ENCODE measurements at regions not wholly inside any gene's neighbourhood (a gene's known extent, or its start where the extent isn't known, plus 50 kb on each side); places are given as distances from the start of the nearest gene placed in this dataset.
"Not testable (repeated sequence)": the region's sequence is repeated elsewhere in the genome, so short reads cannot be mapped to it uniquely, and the experiment has no call there.

DNA sequence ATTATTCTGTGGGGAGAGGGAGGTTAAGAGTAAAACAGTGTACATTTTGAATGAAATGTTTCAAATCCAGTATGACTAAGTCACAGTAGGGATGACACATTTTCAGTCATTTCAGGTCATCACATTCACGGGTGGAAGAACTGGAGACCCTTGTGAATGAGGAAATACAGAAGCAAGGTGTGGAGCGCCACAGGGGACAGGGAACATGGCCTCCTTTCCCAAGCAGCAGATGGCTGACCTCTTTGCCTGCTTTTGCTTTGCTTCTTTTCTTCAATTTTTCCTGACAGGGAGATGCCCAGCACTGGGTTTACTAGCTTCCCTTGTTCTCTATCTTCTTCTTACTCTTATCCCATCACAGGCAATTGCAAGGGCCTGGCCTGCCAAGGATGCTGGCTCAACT is 278.9 kb upstream of the DLGAP1 start:
- Histone ChIP-seq H3K9me3 (ENCODE audit: control insufficient read depth in 2 of 2, insufficient read depth in 1 of 2, low read length in 1 of 2) (no peaks in the 10 kb centered on the region), H3K27me3 (ENCODE audit: control insufficient read depth in 2 of 2, insufficient read depth in 1 of 2, low read length in 1 of 2) (no peaks in the 10 kb centered on the region), H3K36me3 (ENCODE audit: control insufficient read depth in 2 of 2, insufficient read depth in 2 of 2, low read length in 1 of 2) (no peaks in the 10 kb centered on the region), H3K4me1 (ENCODE audit: control insufficient read depth in 2 of 2, insufficient read depth in 2 of 2, low read length in 2 of 2) (no peaks in the 10 kb centered on the region), H3K4me3 (ENCODE audit: low read length in 2 of 2) (no peak overlapping the region), H3K27ac (ENCODE audit: low read depth in 1 of 2, low read length in 1 of 2) (no peak overlapping the region)
- WGBS: 91% methylated on average over 2 of the region's 2 CpGs
- DNase-seq (ENCODE audit: low read depth in 6 of 9, low spot score in 9 of 9): no peak

GRCh38 chr18:4721545-4721944 is 266.4 kb upstream of the DLGAP1 start:
- Histone ChIP-seq H3K4me1 (ENCODE audit: control insufficient read depth in 2 of 2, insufficient read depth in 2 of 2, low read length in 2 of 2) (no peaks in the 10 kb centered on the region), H3K36me3 (ENCODE audit: control insufficient read depth in 2 of 2, insufficient read depth in 2 of 2, low read length in 1 of 2) (no peaks in the 10 kb centered on the region), H3K9me3 (ENCODE audit: control insufficient read depth in 2 of 2, insufficient read depth in 1 of 2, low read length in 1 of 2) (no peaks in the 10 kb centered on the region), H3K4me3 (ENCODE audit: low read length in 2 of 2) (no peak overlapping the region), H3K27ac (ENCODE audit: low read depth in 1 of 2, low read length in 1 of 2) (no peak overlapping the region), H3K27me3 (ENCODE audit: control insufficient read depth in 2 of 2, insufficient read depth in 1 of 2, low read length in 1 of 2) (no peaks in the 10 kb centered on the region)
- 92% methylated on average over 3 of the region's 3 CpGs for WGBS
- DNase-seq (ENCODE audit: low read depth in 6 of 9, low spot score in 9 of 9): no peak

- H3K27ac ChIP-seq (ENCODE audit: low read depth in 1 of 2, low read length in 1 of 2): no peak overlapping the region
- no peak for DNase-seq (ENCODE audit: low read depth in 6 of 9, low spot score in 9 of 9)
- no peaks in the 10 kb centered on the region for H3K36me3 ChIP-seq (ENCODE audit: control insufficient read depth in 2 of 2, insufficient read depth in 2 of 2, low read length in 1 of 2)
- H3K9me3 ChIP-seq (ENCODE audit: control insufficient read depth in 2 of 2, insufficient read depth in 1 of 2, low read length in 1 of 2): no peaks in the 10 kb centered on the region
- H3K4me3 ChIP-seq (ENCODE audit: low read length in 2 of 2): no peak overlapping the region
- no peaks in the 10 kb centered on the region for H3K4me1 ChIP-seq (ENCODE audit: control insufficient read depth in 2 of 2, insufficient read depth in 2 of 2, low read length in 2 of 2)
- WGBS: 12% methylated on average over 2 of the region's 2 CpGs
- H3K27me3 ChIP-seq (ENCODE audit: control insufficient read depth in 2 of 2, insufficient read depth in 1 of 2, low read length in 1 of 2): no peaks in the 10 kb centered on the region
Observed at GRCh38 chr18:4720518-4720917, 265.4 kb upstream of the DLGAP1 start.

GRCh38 chr18:4705894-4706293 is 250.8 kb upstream of the DLGAP1 start:
- WGBS: 84% methylated on average over 1 of the region's 1 CpG

GRCh38 chr18:4704781-4705180 is 249.7 kb upstream of the DLGAP1 start:
- no peak overlapping the region for H3K27ac ChIP-seq (ENCODE audit: low read depth in 1 of 2, low read length in 1 of 2)
- no peaks in the 10 kb centered on the region for H3K9me3 ChIP-seq (ENCODE audit: control insufficient read depth in 2 of 2, insufficient read depth in 1 of 2, low read length in 1 of 2)
- no peaks in the 10 kb centered on the region for H3K4me1 ChIP-seq (ENCODE audit: control insufficient read depth in 2 of 2, insufficient read depth in 2 of 2, low read length in 2 of 2)
- 43% methylated on average over 3 of the region's 3 CpGs for WGBS
- no peaks in the 10 kb centered on the region for H3K27me3 ChIP-seq (ENCODE audit: control insufficient read depth in 2 of 2, insufficient read depth in 1 of 2, low read length in 1 of 2)
- no peaks in the 10 kb centered on the region for H3K36me3 ChIP-seq (ENCODE audit: control insufficient read depth in 2 of 2, insufficient read depth in 2 of 2, low read length in 1 of 2)
- no peak for DNase-seq (ENCODE audit: low read depth in 6 of 9, low spot score in 9 of 9)
- H3K4me3 ChIP-seq (ENCODE audit: low read length in 2 of 2): no peak overlapping the region

More at GRCh38 chr18:4705894-4706293, 250.8 kb upstream of the DLGAP1 start:
- Histone ChIP-seq H3K4me3 (ENCODE audit: low read length in 2 of 2) (no peak overlapping the region), H3K9me3 (ENCODE audit: control insufficient read depth in 2 of 2, insufficient read depth in 1 of 2, low read length in 1 of 2) (no peaks in the 10 kb centered on the region), H3K27ac (ENCODE audit: low read depth in 1 of 2, low read length in 1 of 2) (no peak overlapping the region), H3K36me3 (ENCODE audit: control insufficient read depth in 2 of 2, insufficient read depth in 2 of 2, low read length in 1 of 2) (no peaks in the 10 kb centered on the region), H3K4me1 (ENCODE audit: control insufficient read depth in 2 of 2, insufficient read depth in 2 of 2, low read length in 2 of 2) (no peaks in the 10 kb centered on the region), H3K27me3 (ENCODE audit: control insufficient read depth in 2 of 2, insufficient read depth in 1 of 2, low read length in 1 of 2) (no peaks in the 10 kb centered on the region)
- no peak for DNase-seq (ENCODE audit: low read depth in 6 of 9, low spot score in 9 of 9)

DNA sequence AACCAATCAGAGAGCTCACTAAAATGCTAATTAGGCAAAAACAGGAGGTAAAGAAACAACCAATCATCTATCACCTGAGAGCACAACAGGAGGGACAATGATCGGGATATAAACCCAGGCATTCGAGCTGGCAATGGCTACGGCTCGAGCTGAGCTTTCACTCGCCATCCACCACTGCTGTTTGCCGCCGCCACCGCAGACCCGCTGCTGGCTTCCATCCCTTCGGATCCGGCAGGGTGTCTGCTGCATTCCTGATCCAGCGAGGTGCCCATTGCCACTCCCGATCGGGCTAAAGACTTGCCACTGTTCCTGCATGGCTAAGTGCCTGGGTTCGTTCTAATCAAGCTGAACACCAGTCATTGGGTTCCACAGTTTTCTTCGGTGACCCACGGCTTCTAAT is 236.7 kb upstream of the DLGAP1 start:
- WGBS: 92% methylated on average over 17 of the region's 17 CpGs
- Histone ChIP-seq H3K27me3 (ENCODE audit: control insufficient read depth in 2 of 2, insufficient read depth in 1 of 2, low read length in 1 of 2) (no peaks in the 10 kb centered on the region), H3K9me3 (ENCODE audit: control insufficient read depth in 2 of 2, insufficient read depth in 1 of 2, low read length in 1 of 2) (peaks cover 0 to 13% of the 10 kb centered on the region in 2 donors), H3K4me3 (ENCODE audit: low read length in 2 of 2) (no peak overlapping the region), H3K27ac (ENCODE audit: low read depth in 1 of 2, low read length in 1 of 2) (no peak overlapping the region), H3K36me3 (ENCODE audit: control insufficient read depth in 2 of 2, insufficient read depth in 2 of 2, low read length in 1 of 2) (no peaks in the 10 kb centered on the region), H3K4me1 (ENCODE audit: control insufficient read depth in 2 of 2, insufficient read depth in 2 of 2, low read length in 2 of 2) (no peaks in the 10 kb centered on the region)
- no peak for DNase-seq (ENCODE audit: low read depth in 6 of 9, low spot score in 9 of 9)

DNA sequence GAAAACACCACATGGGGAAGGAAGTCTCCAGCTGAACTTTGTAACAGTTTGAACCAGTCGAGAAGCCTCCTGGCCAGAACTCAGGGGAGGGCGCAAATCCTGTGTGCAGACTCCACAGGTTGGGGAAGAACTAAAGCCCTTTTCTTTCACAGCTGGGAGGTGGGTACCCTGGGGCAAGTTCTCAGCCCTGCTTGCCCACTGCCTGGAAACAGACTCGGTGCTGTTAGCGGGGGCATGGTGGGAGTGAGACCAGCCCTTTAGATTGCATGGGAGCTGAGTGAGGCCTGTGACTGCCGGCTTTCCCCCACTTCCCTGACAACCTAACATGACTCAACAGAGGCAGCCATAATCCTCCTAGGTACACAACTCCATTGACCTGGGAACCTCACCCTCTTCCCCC is 223.6 kb upstream of the DLGAP1 start:
- not testable (repeated sequence) for H3K27me3 ChIP-seq (ENCODE audit: control insufficient read depth in 2 of 2, insufficient read depth in 1 of 2, low read length in 1 of 2); DNase-seq (ENCODE audit: low read depth in 6 of 9, low spot score in 9 of 9); H3K36me3 ChIP-seq (ENCODE audit: control insufficient read depth in 2 of 2, insufficient read depth in 2 of 2, low read length in 1 of 2); H3K4me1 ChIP-seq (ENCODE audit: control insufficient read depth in 2 of 2, insufficient read depth in 2 of 2, low read length in 2 of 2); H3K27ac ChIP-seq (ENCODE audit: low read depth in 1 of 2, low read length in 1 of 2); H3K4me3 ChIP-seq (ENCODE audit: low read length in 2 of 2)
- peaks cover 1 to 22% of the 10 kb centered on the region in 2 donors for H3K9me3 ChIP-seq (ENCODE audit: control insufficient read depth in 2 of 2, insufficient read depth in 1 of 2, low read length in 1 of 2)
- 91% methylated on average over 5 of the region's 5 CpGs for WGBS

DNA sequence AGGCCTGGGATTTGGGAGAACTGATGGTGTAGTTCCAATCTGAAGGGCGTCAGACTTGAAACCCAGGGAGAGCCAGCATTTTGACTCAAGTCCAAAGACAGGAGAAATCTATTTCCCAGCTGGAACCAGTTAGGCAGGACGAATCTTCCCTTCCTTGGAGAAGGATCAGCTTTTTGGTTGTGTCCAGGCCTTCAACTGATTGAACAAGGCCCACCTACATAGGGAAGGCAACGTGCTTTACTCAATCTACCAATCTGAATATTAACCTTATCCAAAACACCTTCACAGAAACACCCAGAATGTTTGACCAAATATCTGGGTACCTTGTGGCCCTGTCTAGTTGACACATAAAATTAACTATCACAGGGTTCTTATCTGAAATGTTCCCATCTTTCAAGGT is 221.9 kb upstream of the DLGAP1 start:
- 75% methylated on average over 3 of the region's 3 CpGs for WGBS
- peaks cover 1 to 17% of the 10 kb centered on the region in 2 donors for H3K9me3 ChIP-seq (ENCODE audit: control insufficient read depth in 2 of 2, insufficient read depth in 1 of 2, low read length in 1 of 2)
- H3K4me1 ChIP-seq (ENCODE audit: control insufficient read depth in 2 of 2, insufficient read depth in 2 of 2, low read length in 2 of 2): no peaks in the 10 kb centered on the region
- no peak overlapping the region for H3K27ac ChIP-seq (ENCODE audit: low read depth in 1 of 2, low read length in 1 of 2)
- H3K27me3 ChIP-seq (ENCODE audit: control insufficient read depth in 2 of 2, insufficient read depth in 1 of 2, low read length in 1 of 2): no peaks in the 10 kb centered on the region
- H3K4me3 ChIP-seq (ENCODE audit: low read length in 2 of 2): no peak overlapping the region
- no peaks in the 10 kb centered on the region for H3K36me3 ChIP-seq (ENCODE audit: control insufficient read depth in 2 of 2, insufficient read depth in 2 of 2, low read length in 1 of 2)
- no peak for DNase-seq (ENCODE audit: low read depth in 6 of 9, low spot score in 9 of 9)

DNA sequence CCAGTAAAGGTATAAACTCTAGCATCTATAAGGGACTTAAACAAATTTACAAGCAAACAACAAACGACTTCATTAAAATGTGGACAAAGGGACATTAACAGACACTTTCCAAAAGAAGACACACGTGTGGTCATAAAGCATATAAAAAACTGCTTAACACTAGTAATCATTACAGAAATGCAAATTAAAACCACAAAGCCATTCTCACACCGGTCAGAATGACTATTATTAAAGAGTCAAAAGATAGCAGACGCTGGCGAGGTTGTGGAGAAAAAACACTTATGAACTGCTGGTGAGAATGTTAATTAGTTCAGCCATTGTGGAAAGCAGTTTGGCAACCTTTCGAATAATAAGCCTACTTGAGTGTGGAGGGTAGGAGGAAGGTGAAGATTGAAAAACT is 217.1 kb upstream of the DLGAP1 start:
- DNase-seq (ENCODE audit: low read depth in 6 of 9, low spot score in 9 of 9): no peak
- no peaks in the 10 kb centered on the region for H3K27me3 ChIP-seq (ENCODE audit: control insufficient read depth in 2 of 2, insufficient read depth in 1 of 2, low read length in 1 of 2)
- H3K4me3 ChIP-seq (ENCODE audit: low read length in 2 of 2): no peak overlapping the region
- WGBS: 85% methylated on average over 6 of the region's 6 CpGs
- H3K36me3 ChIP-seq (ENCODE audit: control insufficient read depth in 2 of 2, insufficient read depth in 2 of 2, low read length in 1 of 2): no peaks in the 10 kb centered on the region
- peaks cover 0 to 7% of the 10 kb centered on the region in 2 donors for H3K9me3 ChIP-seq (ENCODE audit: control insufficient read depth in 2 of 2, insufficient read depth in 1 of 2, low read length in 1 of 2)
- no peaks in the 10 kb centered on the region for H3K4me1 ChIP-seq (ENCODE audit: control insufficient read depth in 2 of 2, insufficient read depth in 2 of 2, low read length in 2 of 2)
- H3K27ac ChIP-seq (ENCODE audit: low read depth in 1 of 2, low read length in 1 of 2): no peak overlapping the region

- Histone ChIP-seq H3K36me3 (ENCODE audit: control insufficient read depth in 2 of 2, insufficient read depth in 2 of 2, low read length in 1 of 2) (no peaks in the 10 kb centered on the region), H3K4me1 (ENCODE audit: control insufficient read depth in 2 of 2, insufficient read depth in 2 of 2, low read length in 2 of 2) (no peaks in the 10 kb centered on the region), H3K27ac (ENCODE audit: low read depth in 1 of 2, low read length in 1 of 2) (no peak overlapping the region), H3K27me3 (ENCODE audit: control insufficient read depth in 2 of 2, insufficient read depth in 1 of 2, low read length in 1 of 2) (no peaks in the 10 kb centered on the region), H3K4me3 (ENCODE audit: low read length in 2 of 2) (no peak overlapping the region), H3K9me3 (ENCODE audit: control insufficient read depth in 2 of 2, insufficient read depth in 1 of 2, low read length in 1 of 2) (no peaks in the 10 kb centered on the region)
- DNase-seq (ENCODE audit: low read depth in 6 of 9, low spot score in 9 of 9): no peak
Observed at GRCh38 chr18:4658804-4659203, 203.7 kb upstream of the DLGAP1 start.
